CD4-positive, alpha-beta T cell treated with Interleukin-21 for 1 hour (primary cell): ENCODE measurements at regions not wholly inside any gene's neighbourhood (a gene's known extent, or its start where the extent isn't known, plus 50 kb on each side); places are given as distances from the start of the nearest gene placed in this dataset.

Experiments used
- DNase-seq: peaks from one replicate; pipeline ENCODE4 v3.0.0-alpha.2; 2020

DNA sequence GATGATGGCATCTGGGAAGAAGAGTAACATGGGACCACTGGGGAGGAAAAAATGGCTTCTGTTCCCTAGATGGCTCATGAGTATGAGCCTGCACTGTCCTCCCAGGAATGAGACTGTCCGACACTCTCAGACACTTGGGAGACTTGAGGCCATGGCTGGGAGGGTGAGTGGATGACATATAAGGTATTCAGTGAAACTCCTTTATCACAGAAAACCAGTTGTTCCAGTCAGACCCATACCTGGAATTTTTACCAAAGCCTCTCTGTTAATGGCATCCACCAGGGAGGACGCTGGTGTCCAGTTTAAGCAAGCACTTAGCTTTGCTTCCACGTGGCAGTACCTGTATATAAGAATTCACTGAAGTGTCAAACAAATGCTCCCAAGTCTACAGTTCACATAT is 116.7 kb upstream of the C10orf90 start:
- no peak for DNase-seq

DNA sequence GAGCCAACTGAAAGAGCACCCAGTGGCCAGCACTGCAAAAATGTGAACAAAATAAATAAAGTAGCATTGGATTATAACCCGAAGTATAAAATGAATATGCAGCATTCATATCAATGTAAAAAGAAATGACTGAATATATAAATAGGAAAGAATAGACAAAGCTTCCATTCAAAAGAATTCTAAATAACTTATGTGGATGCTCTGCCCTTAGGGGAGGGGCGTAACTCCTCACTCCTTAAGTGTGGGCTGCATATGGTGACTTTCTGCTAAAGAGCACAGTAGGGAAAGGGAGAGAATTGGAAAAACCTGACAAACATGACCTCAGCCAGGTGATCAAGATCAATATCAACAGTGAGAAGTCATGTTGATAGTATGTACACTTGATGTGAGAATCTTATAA is 109.9 kb upstream of the DOCK1 start:
- DNase-seq: no peak

DNA sequence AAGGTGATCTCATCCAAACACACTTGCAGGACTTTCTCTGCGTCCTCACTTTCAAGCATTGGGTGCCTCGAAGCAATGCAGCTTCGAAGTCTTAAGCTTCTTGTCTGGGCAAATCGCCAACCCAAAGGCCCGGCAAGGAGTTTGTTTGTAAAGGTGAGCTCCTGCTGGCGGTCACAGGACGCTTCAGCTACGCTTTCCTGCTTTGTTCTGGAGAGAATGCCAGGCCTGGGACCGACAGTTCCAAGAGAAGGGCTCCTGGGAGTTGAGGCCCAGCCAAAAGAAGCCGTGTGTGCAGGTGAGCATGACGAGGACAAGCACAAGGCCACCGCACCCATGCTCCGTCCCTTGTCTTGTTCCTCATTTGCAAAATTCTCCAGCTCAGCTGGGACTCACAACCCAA is 106.6 kb upstream of the DOCK1 start:
- DNase-seq: no peak

DNA sequence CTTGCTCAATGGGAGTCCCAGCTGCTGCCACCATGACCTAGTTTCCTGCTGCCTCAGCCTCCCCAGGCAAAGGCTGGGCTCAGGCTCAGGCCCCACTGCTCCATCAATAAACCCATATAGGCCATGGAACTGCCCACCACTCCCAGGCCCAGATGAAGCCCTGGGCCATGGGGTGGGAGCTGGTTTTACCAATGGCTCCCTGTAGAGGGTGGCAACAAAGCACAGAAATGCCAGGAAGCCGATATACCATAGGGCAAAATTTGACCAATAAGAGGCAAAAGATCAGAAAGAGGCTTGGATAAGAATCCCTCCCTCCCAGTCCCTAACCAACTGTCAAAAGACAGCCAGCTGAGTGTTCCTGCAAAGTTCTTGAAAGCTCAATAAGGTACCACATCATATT is 101.8 kb upstream of the DOCK1 start:
- DNase-seq: no peak

DNA sequence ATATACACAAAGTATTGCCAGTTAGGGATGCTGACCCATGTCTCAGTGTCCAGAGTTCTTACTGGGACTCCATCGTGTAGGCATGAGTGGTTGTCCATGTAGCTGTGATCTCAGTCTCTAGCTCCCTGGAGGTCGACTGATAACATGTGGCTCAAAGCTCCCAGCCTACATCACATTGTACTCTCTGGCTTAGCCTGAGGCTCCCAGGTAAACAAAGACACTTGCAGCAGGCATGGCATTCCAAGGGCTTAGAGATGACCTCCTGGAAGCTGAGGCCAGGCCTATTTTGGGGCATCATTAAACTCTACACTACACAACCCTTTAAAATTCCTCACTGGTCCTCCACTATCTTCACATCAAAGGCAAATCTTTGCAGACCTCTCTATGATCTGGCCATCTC is 100.8 kb upstream of the DOCK1 start:
- DNase-seq: no peak

DNA sequence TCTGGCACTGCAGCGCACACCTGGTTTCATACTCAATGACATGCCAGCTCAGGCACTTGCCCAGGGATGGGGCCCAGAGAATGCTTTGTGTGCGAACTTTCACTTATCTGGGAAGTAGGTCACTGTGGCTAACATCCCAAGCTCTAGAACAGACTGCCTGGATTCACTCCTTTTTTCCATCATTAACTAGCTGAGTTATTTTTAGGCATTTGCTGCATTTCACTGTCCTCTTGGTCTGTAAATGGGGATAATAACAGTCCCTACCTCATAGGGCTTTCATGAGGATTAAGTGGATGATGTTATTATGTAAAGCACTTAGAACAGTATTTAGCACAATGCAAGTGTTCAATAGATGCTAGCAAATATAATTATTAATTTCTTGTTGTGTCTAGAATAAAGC is 98.7 kb upstream of the DOCK1 start:
- no peak for DNase-seq

DNA sequence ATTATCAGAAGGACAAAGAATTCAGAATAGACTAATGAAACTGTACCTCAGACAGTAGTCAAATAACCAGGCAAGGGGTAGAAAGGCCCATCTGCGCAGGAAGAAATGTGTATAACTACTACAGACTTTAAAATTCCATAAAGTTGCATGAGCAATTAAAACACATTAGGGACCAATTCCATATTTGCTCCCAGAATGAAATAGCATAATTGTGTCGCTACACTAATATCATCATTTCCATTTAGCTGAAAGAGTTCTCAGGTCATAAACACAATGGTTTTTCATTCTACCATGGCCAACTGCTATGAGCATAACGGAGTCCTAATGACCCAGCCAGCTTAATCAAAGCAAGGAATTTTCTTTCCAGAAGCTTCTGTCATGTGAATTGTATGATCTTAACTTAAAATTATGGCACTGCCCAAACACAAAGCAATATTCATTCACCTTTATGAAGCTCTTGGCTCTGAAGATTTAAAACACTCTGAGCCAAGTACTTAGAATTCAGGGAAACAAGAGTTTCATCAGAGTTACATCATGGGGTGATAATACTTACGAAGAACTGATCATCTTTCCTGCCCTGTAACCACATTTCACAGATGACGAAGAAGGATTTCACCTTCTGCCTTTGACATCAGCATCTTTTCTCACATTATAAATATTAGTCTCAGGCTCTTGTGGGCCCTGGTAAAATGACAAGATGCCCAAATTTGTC is 98.1 kb upstream of the DOCK1 start:
- no peak for DNase-seq

DNA sequence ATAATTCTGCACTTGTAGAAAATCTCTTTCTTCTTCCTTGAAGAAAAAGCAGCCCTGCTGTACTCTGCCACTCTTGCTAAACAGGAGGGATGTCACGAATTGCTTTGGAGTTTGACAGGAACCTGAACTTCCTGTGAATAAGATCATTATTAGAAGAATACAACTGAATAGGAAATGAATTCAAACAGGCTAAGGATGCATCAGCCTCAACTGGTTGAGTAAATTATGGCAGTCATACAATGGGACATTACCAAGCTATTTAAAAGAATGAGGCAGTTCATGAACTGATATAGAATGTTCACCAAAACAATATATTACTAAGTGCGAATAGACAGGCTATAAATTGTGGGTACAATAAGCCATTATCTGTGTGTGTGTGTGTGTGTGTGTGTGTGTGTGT is 97.1 kb upstream of the DOCK1 start:
- DNase-seq: no peak

DNA sequence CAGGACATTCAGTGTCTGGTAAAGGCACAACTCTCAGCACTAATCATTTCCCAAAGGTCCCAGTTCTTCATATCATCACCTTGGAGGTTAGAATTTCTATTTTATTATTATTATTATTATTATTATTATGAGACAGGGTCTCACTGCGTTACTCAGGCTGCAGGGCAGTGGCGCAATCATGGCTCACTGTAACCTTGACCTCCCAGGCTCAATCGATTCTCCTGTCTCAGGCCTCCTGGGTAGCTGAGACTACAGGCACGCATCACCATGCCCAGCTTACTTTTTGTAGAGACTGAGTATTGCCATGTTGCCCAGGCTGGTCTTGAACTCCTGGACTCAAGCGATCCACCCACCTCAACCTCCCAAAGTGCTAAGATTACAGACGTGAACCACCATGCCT is 91.8 kb upstream of the DOCK1 start:
- no peak for DNase-seq

DNA sequence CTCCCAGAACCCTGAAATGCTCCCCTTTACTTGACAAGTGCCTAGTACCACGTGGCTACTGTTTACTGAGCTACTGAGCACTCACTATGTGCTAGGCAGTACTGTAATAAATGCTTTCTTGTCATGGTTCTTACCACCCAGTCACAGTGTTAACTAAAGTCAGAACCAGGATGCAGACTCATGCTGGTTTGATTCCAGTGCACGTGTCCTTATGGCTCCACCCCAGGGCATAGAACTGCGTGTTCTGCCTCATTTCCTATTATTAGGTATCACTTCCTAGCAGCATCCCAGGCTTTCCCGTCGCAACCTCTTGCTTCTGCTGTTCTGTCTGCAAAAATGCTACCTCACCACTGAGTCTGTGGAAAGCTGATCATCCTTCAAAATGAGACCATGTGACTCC is 71.7 kb upstream of the DOCK1 start:
- no peak for DNase-seq

DNA sequence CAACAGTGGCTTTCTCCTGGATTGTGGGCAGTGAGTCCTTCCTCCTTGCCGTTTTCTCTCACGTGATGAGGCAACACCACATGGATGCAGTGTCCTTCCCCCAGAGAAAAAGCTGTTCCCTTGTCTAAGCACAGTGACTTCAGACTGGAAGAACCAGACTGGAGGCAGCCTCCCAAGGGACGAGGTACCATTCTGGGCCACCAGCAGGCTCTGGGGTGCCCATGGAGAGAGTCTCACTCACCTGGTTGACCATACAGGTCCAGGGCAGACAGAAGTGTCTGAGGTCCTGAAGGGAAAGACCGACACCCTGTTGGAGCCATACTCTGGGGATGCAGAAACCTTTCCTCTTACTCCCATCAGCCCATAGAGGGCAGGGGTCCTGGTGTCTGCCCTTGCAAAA is 69.2 kb upstream of the DOCK1 start:
- no peak for DNase-seq

DNA sequence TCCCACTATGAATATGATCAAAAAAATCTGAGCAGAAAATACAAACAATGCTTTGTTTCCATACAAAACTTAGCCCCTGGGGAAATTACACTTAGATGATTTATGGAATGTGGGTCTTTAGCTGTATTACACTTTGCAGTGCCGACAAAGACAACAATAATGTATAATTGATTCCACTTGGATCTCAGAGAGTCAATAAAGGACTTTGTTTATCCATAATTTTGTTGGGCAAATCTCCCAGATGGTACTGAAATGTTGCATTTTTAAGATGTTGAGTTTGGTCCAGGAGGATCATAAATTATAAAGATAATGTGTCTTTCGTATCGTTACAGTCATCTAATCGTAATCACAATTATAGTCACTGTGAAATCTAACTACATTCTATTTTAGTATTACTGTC is 66.9 kb upstream of the DOCK1 start:
- no peak for DNase-seq

DNA sequence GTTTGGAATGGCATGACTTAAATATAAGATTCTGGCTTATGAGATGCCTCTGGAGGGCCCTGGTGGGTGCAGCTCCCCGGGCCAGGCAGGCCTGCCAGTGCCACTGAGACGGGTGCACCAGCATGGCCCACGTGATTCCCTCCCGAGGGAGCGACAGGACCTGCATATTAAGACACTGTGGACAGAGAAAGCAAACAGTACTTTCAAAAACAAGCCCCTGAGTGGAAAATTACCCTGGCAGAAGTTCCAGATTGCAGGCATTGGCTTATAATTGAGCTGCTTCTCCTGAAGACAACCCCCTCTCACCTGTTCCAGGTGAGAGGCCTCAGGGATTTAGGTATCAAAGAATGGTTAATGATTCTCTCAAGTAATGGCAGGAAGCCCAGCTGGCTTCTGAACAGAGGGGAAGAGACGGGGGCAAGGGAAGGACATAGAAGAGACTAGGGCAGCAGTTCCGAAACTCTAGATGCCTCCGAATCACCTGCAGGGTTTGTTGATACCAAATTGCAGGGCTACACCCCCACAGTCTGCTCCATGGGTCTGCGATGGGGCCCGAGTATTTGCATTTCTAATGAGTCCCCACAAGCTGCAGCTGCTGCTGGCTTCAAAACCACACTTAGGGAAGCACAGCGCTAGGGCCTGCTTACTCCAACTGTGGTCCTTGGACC is 66.0 kb upstream of the DOCK1 start:
- no peak for DNase-seq

DNA sequence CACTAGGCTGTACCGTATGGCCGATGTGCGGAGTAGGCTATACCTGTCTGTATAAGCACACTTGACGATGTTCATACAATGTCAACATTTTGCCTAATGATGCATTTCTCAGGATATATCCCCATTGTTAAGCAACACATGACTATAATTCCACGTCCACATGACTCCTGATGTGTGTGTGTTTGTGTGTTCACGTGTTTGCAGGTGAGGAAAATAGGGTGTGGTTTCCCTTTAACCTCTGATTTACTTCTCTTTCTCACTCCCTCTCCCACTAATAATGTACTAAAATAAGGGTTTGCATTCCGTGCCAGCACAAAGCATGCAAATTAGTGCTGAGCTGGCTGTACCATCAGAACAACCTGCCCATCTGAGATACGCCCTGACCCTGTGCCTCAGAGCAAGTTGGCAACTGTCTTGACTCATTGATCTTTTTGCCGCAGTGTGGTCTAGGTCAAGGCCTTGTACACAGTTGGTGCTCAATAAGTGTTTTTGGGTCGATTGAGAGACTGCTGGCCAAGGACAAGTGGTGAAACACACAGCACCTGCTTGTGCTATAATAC is 64.6 kb upstream of the DOCK1 start:
- DNase-seq: no peak

DNA sequence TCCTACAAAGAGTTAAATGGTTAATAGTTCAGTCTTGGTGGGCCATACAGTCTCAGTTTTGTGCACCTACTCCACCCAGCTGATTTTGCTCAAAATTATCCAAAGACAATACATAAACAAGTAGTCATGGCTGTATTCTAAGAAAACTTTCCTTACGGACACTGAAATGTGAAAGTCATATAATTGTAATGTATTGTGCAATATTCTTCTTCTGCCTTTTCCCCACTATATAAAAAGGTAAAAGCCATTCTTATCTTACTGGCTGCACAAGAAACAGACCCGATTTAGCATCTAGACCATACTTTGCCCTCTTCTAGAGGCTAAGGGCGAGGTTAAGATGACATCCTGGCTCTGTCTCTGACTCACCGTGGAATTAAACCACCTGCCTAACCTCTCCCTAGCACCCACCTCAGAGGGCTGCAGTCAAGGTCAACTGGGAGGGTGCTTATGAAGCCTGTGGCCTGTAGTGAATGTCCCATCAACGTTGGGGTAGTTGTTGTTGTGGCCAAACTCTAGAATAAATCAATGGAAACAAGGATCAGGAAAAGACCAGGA is 63.8 kb upstream of the DOCK1 start:
- no peak for DNase-seq

DNA sequence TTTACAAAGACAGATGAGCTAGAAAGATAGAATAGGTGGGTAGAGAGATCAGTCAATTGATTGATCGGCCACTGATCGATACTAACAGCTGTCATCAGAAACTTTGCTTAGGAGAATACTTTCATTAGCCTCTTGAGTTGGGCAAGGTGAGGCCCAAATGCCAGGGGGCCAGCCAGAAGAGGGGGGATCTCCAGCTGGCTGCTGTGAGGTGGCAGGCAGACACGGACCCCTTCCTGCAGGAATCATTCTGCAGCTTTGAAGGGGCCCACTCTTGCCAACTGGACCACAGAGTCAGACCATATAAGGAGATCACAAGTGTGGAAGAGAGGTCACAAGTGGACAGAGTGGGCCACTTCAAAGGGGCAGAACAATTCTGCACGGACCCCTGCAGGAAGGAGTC is 62.9 kb upstream of the DOCK1 start:
- no peak for DNase-seq

DNA sequence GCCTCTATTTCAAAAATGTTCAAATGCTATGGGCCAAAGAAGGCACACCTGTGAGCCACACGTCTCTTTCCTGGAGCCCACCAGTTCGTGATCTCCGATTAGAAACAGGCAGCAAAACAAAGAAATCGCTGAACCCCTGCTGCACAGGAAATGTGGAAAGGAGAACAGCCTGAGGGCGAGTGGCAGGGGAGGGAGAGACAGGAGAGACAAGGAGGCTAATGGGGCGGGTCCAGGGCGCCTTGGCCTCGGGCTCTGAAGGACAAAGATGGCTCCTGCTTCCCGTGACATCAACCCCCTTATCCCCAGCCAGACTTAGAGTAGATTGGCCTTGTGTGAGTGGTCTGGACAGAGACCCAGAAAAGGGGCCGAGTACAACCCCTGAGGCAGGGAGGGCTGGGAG is 62.4 kb upstream of the DOCK1 start:
- DNase-seq: no peak

DNA sequence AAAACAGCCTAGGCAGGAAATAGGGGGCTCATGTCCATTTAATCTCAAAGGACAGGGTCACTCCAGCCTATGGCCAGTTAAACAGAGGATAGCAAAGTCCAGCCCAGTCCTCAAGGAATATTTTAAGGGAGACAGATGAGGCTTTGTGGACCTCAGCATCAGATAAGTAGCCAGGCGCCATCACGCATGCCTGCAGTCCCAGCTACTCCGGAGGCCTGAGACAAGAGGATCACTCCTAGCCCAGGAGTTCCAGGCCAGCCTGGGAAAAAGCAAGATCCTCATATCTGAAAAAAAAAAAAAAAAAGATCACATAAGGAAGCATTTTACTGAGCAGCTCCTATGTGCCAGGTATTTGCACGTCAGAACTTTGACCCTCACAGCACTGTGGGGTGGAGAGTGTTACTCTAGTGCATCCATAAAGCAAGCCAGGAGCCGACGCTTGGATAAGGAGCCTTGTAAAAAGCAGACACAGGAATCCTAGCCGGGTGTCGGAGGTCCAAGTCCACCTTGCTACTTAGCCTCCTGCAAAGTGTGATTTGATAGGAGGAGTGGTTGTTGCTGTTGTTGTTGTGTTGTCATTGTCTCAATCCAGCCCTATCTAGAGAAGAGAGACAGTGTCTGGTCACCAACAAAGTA is 61.8 kb upstream of the DOCK1 start:
- no peak for DNase-seq

DNA sequence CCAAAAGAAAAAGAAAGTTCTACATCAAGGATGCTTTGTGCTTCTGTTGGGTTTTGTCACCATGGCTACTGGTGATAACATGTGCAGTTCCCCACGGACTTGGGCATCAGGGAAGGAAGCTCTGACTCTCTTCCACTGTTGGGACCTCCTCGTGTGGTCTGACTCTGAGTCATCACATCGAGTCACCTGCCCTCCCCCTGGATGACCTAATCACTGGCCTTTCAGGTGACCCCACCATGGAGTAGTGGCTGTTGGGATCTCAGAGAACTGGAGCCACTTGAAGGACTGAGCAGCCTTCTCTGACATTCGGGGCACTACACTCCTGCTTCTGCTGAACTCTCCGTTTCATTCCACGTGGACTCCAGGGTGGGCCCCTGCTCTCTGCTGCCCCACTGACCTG is 60.8 kb upstream of the DOCK1 start:
- DNase-seq: no peak

DNA sequence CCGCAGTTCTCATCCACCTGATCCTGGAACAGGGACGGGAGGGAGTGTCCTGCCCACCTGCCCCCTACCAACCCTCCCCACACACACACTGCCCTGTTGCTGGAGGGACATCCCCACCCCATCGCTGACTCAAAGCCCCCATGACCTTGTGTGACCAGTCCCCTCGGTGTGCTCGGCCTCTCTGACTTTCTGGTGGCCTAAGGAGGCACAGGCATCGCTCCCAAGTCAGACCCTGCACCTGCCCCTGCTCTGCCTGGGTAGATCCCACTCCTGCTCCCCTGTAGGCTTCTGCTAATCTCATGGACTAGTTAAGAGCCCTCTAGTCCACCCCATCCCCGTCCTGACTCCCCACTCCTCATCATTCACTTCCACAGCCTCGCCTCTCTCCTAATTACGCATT is 58.8 kb upstream of the DOCK1 start:
- DNase-seq: no peak

DNA sequence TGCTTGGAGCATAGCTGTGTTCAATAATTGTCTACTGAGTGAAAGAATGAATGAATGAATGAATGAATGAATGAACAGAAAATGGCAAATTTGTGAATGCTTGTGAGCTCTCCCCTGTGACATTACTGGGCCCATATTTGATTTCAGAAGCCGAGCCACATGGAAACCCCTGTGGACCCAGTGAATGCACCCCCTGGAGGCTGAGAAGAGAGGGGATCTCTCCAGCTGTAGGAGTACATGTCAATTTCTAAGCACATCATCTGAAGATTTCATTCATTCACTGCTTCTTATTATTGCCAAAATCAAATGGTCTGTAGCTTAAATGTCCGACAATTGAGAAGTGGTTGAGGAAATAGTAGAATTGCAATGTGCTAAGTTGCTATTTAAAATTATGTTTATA is 58.3 kb upstream of the DOCK1 start:
- DNase-seq: no peak

DNA sequence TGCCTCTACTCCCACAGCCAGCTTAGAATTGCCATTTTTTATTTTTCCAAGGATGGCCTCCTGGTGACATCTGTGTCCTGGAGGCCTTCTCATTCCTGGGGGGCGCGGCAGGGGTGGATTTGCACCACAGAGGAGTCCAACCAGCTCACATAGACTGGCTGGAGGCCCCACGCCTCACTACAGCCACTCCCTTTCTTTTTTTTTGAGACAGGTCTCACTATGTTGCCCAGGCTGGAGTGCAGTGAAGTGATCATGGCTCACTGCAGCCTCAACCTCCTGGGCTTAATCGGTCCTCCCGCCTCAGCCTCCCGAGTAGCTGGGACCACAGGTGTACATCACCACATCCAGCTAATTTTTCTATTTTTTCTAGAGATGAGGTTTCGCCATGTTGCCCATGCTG is 57.6 kb upstream of the DOCK1 start:
- no peak for DNase-seq

DNA sequence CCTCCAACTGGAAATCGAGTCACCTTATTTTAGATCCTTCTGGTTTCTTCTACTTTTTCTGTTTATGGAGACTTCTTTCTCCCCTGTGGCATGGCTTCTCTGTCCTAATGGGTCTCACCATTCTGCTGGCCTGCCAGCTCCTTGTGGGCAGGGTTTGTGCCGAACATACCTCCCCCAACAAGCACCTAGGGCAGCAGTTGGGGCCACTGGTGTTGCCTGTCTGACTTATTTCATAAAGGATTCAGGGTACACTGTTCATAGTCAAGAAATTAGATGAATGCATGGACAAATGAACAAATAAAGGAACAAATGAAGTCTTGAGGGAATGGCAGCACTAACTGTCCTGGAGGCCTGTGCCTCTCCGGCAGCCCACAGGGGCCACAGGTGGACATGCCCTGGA is 55.6 kb upstream of the DOCK1 start:
- no peak for DNase-seq
